HG03159 (cell line): ENCODE measurements at regions not wholly inside any gene's neighbourhood (a gene's known extent, or its start where the extent isn't known, plus 50 kb on each side); places are given as distances from the start of the nearest gene placed in this dataset.

Source experiments
- ATAC-seq: cut with Tn5 transposase; IDR thresholded peaks from one replicate; pipeline ENCODE4 v1.9.1; 2021; ENCODE audit warnings: mild to moderate bottlenecking, moderate library complexity; ENCODE audit not compliant: unreplicated experiment

DNA sequence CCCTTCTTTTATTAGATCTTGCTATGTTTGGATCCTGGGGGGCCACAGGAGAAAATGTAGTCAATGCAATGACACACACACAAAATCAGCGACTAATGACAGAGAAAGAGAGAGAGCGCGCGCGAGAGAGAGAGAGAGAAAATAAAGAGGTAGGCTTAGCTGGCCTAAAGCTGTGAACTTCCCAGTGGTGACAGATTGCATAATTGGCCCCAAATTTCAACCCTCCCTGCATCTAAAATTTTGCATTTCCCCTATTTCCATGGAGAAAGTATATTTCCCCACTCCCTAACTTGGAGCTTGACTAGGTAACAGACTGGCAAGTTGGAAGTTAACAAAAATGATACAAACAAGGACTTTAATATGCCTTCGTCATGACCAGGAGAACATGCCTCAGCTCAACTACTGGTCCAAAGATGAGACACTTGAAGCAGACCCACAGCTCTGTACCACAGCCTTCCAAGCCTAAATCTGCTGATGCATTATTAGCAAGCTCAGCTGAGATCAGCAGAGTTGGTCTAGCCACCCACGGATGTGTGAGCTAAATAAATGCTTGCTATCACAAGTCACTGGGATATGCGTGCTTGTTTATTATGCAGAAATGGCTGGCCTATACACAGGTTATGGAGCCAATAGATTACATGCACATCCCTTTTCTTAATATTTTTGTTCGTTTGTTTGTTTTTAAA is 118.1 kb upstream of the PRDM1 start:
- no peak for ATAC-seq

DNA sequence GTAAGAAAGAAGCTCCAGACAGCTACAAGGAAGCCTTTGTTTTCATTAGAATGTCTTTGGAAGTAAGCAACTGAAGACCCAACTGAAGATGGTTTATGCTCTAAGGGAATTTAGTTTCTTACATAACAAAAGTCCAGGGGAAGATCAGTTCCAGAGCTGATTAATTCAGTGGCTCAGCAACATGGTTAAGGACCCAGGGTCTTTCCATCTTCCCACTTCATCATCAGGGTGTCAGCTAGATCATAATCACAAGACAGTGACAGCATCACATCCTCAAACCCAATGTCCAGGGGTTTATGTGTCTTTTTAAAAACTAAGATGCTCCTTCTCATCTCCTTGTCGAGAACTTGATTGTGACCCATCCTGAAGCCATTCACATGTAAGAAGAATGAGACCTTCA is 119.7 kb upstream of the PRDM1 start:
- no peak for ATAC-seq

DNA sequence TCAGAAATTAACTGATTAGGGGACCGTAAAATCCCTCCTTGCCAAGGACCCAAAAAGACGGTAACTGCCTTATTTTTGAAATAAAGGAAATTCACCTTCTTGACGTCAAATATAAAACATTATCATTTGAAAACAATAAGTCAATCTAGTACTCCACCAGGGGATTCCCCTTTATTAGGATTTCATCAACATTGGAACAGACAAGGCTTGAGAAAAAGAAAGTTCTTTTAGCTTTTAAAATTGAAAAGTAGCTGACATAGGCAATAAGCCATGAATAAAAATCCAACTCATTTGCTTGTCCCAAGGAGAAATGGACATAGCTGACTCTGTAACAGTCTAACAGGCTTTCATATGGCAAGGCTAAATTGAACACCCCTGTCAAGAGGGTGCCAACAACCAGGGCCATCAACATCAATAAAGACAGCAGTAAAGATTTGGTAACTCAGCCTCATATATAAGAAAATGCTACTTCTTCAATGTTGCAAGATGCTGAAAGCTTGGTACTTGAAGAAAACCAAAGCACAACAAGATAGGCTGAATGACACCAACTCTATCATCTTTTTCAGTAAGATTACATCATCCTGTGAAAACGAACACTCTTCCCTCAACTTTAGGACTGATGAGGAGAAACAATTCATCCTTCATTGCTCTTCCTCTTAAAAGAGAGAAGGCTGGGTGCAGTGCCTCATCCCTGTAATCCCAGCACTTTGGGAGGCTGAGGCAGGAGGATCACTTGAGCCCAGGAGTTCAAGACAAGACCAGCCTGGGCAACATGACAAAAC is 121.0 kb upstream of the PRDM1 start:
- ATAC-seq = no peak

DNA sequence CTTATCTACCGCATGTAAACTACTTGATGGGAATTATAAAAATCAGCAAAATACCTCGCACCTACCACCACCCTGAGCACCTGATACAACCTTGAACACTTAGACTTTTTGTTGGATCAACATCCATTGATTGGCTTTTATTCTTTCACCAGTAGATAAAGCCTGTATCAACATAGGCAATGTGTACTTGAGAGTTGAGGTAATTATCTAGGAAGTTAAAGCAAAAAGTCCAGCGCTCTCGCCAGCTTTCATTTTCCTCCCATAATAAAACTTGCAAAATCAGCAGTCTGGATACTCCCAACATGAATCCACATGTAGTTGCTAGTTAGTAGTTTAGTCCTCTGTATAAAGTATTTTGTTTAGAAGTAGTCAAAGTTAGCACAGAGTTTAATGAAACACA is 132.0 kb upstream of the PRDM1 start:
- no peak for ATAC-seq

DNA sequence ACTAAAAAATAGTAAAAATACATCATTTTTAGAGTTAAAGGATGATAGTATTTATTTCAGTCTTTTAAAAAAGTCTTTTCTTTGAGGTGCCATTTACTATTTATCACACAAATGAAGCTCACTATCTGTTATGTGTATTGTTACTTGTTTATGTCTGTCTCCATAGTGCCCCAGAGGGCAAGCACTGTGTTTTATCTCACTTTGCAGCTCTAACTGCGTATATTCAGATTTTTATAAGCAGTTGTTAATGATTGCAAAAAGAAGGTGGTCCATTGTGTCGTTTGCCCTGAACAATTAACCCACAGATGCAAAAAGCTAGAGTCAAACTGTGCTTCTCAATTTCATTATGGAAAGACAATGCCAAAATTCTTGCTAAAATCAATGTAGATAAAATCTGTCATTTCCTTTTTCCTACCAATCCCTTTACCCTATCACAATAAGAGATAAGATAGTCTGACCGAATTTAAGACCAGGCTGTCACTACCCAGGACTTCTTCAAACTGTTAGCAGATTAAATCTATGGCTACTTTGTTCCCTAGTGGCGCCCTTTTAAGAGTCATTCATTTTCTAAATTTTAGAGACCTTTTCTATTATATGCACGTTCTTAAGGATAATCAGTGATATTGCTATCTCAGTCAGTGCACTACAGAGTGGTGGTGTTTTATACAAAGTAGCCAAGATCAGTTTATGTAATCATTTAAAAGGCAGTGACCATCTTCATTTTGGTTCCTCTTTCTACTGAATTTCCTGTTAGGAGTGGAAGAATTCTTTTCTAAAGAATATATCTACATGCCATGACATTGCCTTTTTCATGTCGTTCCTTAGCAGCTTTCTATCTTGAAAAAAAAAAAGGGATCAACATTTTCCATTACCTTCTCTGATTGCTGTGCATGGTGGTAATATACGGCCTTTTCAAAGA is 133.1 kb upstream of the PRDM1 start:
- no peak for ATAC-seq

DNA sequence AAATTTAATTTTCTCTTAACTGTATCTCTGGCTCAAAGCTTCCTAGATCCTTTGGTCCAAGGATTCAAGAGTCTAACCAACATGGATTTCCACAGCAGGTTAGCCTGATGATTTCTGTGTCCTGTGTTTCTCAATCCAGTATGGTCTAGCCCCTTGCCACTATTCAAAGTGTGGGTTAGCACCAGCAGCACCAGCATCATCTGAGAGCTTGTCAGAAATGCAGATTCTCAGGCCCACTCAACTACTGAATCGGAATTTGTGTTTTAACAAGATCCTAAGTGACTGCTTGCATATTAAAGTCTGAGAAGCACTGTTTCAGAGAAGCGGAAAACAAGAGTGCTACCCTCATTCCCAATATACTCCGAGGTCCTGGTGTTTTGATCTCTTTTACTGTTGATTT is 133.8 kb upstream of the PRDM1 start:
- ATAC-seq = no peak

DNA sequence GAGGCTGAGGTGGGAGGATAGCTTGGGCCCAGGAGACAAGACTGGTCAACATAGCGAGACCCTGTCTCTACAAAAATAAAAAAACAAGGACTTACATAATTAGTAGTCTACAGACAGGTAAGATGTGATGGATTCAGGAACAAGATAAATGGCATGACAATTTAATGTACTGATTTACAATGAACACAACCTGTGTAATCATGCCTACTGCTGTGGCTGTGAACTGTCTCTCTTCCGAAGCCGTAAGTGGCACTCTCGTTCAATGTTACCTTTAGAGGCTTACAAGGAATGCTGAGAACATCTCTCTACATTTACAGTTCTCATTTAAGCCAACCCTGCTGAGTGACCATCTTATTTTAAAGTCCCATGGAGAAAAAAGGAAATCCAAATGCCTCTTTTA is 134.8 kb upstream of the PRDM1 start:
- no peak for ATAC-seq

DNA sequence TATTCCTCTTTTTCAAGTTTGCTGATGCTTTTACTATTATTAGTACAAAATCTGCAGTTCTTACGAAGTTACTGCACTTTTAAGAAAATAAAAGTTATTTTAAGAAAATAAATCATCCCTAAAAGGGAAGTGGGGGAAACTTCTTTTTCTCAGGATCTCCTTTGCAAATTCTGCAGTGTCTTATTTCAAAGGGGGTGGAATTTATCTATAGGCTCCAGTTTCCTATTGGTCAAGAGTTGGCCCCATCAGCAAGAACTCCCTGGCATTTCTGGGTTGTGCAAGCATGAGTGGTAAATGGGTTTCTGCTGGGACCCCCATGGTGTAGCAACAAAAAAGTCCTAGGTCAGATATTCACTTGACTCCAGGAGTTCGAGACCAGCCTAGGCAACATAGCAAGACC is 136.3 kb upstream of the PRDM1 start:
- ATAC-seq = no peak

DNA sequence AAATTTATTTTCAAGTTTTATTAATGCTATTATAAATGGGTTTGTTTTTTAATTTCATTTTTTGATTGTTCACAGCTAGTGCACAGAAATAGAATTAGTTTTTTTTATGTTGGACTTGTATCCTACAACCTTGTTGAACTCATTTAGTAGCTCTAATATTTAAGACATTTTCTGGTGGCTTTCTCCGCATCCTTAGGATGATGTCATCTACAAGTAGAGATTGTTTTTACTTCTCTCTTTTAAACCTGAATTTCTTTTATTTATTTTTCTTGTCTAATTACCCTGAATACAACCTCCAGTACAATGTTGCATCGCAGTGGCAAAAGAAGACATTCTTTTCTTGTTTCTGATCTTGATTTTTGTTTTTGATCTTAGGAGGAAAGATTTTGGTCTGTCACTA is 142.6 kb upstream of the PRDM1 start:
- ATAC-seq = no peak

DNA sequence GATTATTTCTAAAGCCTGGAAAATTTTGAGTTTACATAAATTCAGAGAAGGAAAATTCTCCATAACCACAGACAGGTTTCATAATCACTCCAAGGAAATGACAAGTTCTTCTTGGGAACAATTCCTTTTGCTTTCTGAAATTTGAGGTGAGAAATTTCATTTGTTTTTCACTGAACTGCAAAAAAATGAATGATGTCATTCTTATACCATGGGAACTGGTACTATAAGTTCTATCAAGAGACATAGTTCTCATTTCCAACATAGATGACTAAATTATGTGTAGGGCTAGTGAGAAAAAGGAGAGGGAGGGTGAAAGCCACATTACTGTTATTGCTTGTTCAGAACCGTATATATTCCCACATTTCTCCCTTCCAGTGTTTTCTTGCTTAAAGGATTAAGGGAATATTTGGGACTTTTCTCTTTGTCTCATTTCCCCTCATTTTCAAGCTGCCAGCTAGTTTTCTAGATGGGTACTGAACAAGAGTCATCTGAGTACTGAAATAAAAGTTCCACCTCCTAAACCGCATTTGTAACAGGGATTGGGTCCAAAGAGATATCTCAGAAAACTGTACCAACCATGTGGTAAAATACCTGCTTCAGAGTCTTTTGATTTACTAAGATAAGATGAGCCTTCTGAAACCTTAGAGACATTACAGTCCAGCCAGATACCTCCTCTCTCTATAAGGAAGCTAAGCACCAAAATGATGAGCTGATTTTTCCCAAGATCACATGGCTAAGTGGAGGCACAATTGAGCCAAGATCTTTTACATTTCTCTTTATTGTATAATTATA is 144.3 kb upstream of the PRDM1 start:
- ATAC-seq = no peak

DNA sequence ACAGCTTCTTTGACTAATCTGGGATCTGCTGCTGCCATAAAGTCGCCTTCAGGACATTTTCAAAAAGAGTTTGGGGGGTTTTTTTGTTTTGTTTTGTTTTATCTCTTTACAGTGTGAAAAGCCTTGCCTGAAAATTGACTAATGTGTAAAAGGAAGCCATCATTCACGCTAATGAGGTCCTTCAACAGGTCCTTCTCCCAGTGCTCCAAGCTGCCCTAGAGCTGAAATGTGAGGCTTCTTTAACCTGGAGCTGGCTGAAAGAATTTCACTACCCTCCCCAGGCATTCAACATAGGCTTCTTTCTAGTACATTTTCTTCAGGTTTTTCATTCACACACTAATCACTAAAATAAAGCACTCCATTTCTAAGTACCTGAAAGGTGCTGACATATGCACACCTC is 145.1 kb upstream of the PRDM1 start:
- ATAC-seq = no peak

DNA sequence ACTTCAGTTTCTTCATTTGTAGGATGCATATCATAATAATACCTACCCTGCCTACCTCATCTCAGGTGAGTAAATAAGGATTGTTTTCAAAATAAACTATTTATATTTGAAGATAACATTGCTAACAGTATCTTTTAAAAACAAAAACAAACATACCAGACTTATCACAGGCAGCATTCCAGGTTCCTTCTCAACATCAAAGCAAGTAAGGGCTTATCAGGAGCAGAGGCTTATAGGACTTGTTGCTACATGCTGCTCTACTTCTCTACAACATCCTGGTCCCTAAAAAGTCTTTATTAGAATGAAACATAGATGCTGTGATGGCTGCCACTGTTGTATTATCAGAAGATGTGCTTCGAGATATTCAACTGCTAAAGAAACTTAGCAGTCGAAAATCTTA is 149.2 kb upstream of the PRDM1 start:
- no peak for ATAC-seq

DNA sequence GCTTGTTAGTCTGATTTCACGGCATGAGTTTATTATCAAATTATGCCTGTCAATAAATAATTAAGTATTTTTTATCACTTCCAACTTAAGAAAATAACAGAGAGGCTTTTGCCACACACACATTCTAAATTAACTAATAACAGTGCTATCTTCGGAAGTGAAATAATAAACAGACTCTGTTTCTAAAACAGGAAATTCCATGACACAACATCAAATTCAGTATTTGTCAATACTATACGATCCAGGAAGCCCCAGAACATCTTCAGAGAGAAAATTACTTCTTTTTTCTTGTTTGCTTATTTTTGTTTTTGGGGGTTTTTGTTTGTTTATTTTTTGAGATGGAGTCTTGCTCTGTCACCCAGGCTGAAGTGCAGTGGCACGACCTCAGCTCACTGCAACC is 150.7 kb upstream of the PRDM1 start:
- no peak for ATAC-seq

DNA sequence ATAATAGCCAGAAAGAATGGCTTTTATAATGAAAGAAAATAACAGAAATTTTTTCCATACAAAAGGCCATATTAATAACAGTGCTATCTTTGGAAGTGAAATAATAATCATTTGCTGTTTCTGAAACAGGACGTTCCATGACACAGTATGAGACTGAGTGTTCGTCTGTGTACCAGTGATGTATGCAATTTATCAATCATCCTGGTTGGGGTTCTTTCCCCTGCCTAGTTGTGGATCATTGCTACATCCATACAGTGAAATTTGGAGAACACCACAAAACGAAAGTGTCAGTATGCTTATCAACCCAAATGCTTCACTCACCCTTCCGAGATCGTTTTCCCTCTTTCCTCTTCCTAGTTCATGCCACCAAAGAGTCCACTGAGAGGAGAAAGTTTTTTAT is 151.4 kb upstream of the PRDM1 start:
- ATAC-seq = no peak

DNA sequence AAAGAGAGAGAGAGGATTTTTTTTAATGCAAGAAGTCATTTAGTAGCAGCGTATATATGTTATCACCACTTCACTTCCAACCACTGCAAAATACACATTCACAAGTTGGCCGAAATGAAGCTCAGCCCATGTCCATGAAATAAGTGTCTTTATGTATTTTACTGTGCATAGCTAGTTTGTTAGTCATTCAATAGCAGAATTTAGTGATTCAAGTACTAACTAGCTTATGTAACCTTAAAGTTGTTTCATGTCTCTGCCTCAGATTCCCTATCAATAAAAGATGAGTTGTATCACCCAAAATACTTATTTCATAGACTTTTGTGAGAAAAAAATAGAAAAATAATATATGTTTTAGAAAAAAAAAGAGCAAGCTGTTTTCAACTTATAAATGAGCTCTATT is 153.7 kb upstream of the PRDM1 start:
- no peak for ATAC-seq

DNA sequence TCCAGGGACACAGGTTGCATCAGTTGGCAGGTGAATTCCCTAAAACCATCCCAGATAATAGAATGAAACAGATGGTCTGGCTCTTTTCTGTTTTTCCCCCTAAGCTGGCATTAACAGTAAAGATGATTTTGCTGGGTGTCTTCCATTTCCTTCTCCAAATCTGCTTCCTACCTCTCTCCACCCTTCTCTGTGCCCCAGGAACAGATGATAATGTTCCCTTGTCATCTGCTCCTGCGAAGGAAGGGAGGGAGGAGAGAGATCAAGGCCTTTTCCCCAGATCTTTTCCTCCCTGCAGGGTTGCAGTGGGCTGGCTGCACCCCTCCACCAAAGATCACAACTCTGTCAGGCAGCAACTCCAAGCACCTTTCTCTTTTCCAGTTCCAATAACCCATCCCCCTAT is 156.5 kb upstream of the PRDM1 start:
- ATAC-seq = no peak

DNA sequence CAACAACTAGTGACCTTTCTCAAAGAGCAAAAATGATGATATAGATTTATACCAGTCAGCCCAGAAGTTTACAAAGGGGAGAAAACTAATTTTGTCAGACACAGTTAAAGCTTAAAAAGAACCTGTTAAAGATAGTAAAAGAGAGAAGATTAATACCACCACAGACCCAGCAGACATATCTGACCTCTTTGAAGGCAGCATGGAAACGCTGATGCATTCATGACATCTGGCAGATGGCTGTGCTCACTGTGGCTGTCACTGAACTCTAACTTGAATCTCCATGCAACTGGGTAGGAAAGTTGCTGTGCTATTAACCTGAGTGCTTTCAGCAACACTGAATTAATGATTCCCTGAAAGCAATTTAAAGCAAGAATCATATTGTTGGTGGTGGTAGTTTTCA is 159.8 kb upstream of the PRDM1 start:
- no peak for ATAC-seq

DNA sequence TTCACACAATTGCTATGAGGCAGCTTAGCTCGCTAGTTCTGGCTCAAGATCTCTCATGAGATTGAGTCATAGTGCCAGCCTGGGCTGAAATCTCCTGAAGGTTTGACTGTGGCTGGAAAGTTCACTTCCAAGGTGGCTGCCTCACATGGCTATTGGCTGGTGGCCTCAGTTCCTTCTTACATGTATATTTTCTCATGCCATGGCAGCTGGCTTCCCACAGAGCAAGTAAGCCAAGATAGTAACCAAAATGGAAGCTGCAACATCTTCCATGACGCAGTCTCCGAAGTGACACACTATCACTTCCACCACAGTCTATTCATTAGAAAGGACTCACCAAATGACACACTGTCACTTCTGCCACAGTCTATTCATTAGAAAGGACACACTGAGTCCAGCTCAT is 160.4 kb upstream of the PRDM1 start:
- ATAC-seq = no peak

DNA sequence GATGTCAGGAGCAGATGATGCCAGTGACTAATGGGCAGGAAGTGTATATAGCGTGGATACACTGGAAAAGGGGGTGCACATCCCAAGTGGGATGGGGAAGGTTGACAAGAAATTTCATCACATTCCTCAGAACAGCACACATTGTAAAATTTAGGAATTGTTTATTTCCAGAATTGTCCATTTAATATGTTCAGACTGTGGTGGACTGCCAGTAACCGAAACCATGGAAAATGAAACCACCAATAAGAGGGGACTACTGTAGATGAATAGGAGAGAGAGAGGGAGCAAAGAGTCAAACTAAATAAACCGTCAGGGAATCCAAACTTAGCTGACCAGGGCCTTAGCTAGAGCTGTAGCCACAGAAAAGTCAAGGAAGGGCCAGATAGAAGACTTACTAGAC is 164.4 kb upstream of the PRDM1 start:
- ATAC-seq = no peak

DNA sequence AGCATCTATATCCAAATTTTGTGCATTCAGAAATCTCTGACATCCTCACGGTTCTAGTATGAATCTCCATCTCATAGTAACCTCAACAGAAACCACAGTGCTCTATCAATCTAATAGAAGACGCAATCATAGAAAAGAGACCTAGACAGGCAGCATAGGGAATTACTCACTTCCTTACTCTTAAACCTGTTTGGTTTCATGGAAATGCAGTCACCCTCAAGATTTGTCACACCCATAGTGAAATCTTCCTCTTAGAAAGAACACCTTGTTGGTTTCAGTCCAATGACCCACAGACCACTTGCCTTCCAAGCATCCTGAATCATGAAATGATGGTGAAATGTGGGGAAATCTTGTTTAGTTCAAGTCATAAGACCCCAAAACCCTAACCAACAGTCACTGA is 166.1 kb upstream of the PRDM1 start:
- ATAC-seq = no peak
